ENCODE measurements at regions not wholly inside any gene's neighbourhood (a gene's known extent, or its start where the extent isn't known, plus 50 kb on each side); places are given as distances from the start of the nearest gene placed in this dataset.
"Not testable (repeated sequence)": the region's sequence is repeated elsewhere in the genome, so short reads cannot be mapped to it uniquely, and the experiment has no call there.

DNA sequence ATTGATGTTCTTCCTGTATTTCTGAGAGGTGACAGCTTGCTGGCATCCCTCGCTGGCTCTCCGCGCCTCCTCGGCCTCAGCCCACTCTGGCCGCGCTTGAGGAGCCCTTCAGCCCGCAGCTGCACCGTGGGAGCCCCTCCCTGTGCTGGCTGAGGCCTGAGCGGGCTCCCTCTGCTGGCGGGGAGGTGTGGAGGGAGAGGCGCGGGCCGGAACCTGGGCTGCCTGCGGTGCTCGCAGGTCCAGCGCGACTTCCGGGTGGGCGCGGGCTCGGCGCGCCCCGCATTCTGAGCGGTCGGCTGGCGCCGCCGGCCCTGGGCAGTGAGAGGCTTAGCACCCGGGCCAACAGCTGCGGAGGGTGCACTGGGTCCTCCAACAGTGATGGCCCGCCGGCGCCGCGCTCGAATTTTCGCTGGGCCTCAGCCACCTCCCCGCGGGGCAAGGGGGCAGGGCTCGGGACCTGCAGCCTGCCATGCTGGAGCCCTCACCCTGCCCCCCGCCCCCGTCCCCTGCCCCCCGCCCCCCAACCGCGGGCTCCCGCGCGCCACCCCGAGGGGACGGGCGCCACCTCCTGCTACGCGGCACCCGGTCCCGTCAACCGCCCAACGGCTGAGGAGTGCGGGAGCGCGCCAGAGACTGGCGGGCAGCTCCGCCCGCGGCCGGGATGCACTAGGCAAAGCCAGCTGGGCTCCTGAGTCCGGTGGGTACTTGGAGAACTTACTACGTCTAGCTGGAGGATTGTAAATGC is 1353.4 kb upstream of the CDH18 start:
- TF ChIP-seq, protein P1, sequence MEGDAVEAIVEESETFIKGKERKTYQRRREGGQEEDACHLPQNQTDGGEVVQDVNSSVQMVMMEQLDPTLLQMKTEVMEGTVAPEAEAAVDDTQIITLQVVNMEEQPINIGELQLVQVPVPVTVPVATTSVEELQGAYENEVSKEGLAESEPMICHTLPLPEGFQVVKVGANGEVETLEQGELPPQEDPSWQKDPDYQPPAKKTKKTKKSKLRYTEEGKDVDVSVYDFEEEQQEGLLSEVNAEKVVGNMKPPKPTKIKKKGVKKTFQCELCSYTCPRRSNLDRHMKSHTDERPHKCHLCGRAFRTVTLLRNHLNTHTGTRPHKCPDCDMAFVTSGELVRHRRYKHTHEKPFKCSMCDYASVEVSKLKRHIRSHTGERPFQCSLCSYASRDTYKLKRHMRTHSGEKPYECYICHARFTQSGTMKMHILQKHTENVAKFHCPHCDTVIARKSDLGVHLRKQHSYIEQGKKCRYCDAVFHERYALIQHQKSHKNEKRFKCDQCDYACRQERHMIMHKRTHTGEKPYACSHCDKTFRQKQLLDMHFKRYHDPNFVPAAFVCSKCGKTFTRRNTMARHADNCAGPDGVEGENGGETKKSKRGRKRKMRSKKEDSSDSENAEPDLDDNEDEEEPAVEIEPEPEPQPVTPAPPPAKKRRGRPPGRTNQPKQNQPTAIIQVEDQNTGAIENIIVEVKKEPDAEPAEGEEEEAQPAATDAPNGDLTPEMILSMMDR (IDR thresholded peaks at IDR 0.05) = not testable (repeated sequence)
- TF ChIP-seq POLR2A, POLR2AphosphoS5, EP300 (IDR thresholded peaks at IDR 0.05): not testable (repeated sequence)
